IPS-11a (cell line): ENCODE measurements at regions not wholly inside any gene's neighbourhood (a gene's known extent, or its start where the extent isn't known, plus 50 kb on each side); places are given as distances from the start of the nearest gene placed in this dataset.

ENCODE experiments used
- H3K4me3 ChIP-seq: one replicate; pipeline ENCODE4 v1.5.1; 2013; ENCODE audit warnings: low read depth, low read length, control low read depth

DNA sequence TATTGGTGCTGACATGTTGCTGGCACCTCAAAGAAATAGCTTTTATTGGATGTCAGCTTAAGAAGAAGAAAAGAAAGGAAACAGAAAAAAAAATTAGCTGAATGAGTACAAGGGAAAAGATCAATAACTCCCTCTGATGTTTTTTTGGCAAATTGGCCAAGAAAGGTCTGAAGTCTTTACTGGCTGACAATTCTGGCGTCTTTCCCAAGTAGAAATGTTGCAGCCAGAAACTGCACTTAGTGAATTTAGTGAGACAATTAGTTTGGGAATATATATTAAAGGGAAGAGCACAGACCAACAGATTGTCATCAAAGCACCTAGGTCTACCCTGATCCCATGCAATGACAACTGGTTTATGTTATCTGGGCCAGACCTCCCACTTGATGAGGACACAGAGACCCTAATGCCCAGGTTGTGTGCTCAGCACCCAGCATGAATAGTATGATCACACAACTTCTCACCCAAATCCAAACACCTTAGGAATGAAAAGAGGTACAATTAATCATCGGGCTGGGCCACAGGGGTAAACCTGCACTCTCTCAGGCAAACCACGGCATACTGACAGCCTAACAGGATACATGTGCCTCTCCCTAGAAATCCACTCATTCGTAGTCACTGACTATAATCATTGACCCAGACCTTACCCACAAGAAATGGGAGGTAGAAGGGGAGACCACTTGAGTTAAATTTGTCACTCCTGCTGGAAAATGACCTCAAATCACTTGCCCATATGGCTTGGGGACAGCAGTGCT, 612.3 kb upstream of the ARID1B start:
- H3K4me3 ChIP-seq = no peak overlapping the region

DNA sequence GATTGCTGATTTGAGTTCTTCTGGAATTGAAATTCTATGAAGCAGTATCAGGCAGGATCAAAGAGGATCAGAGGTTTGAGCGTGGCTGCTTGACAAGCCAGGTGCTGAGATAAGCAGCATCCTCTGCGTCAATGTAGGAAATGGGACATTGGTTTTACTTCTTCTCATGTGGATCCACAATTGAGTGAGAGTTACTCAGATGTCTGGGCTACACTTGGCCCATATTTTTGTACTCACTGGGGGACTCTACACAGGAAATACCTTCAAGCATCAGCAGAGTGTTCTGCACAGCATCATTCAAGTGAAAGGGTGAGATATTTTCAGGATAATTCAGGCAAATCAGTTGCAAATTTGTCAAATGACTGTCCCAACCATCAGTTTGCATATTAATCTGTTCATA, 613.9 kb upstream of the ARID1B start:
- no peak overlapping the region for H3K4me3 ChIP-seq

DNA sequence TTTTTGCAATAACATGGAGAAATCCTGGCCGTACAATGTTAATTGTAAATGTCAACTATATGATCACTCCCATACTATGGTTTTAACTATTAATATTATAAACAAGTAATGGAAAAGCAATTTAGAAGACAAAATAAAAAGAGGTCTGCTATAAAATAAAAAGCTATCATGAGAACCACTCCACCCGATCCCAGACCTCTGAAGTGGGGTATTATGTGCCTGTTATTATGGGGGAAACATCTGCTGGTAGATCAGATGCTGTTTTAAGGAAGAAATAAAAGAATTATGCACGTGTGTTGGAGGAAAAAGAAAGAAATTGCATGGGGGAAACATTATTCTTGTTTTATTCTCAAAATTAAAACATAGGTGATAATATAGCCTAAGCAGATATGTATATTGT, 615.7 kb upstream of the ARID1B start:
- no peak overlapping the region for H3K4me3 ChIP-seq

DNA sequence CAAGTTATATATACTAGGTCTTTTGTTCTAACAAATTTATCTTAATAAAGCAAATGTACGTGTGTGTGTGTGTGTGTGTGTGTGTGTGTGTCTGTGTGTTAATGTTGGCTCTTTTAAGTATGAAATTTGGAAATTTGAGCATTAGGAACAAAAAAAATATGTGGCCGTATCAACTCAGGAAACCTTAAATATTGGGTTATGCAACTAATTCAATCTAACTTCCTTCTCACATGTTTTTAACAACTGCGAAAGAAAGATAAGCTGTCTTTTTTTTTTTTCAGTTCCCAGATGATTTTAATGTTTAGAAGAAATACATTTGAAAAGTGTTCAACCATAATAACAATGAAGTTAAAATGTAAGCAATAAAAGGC, 616.4 kb upstream of the ARID1B start:
- no peak overlapping the region for H3K4me3 ChIP-seq

DNA sequence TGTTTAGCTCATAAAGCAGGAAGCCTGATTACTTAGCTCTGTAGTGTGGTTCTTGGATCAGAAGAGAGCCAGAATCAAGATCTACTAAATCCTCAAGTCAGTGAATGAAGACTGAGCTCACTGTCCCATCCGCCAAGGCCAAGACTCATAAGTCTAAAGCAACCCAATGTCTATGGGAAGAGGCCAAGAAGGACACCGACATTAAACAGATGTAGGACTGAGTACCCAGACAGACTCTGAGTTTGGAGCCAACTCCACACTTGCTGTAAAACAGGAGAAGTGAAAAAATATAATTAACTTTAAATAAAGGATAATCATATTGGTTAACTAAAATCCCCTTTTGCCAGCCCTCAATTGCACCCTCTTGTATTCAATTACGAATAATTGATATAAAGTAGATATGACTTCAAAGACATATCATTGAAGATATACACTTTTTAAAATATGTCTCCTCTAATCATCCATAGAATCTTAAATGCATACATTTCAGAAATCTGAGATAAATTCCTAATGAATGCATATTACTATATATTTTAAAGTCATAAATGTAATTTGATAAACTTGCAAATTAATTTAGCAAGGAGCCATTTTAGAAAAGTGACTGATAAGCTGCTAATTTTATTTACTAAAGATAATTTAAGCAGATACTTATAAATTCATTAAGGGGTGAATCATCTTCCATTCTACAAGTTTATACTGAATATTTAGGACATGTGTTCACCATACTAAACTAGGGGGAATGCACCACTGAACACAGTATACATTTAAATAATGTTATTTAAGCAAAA, 617.0 kb upstream of the ARID1B start:
- no peak overlapping the region for H3K4me3 ChIP-seq

DNA sequence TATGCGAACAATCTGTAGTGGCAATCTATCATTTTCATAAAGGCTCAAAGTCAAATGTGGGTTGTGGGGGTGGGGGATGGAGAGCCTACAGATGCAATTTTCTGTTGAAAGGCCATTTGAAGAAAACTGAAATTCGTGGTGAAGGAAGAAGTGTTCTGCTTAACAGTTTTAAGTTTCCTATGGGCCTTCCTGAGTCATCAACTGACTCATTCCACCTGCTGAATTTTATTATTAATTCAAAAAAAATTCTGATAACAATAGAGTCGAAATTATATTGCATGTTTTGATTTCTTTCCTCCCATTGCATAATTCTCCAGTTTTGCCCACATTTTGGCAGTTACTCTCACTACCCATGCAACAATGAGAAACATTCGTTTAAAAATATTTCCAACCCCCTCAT, 622.3 kb upstream of the ARID1B start:
- no peak overlapping the region for H3K4me3 ChIP-seq

DNA sequence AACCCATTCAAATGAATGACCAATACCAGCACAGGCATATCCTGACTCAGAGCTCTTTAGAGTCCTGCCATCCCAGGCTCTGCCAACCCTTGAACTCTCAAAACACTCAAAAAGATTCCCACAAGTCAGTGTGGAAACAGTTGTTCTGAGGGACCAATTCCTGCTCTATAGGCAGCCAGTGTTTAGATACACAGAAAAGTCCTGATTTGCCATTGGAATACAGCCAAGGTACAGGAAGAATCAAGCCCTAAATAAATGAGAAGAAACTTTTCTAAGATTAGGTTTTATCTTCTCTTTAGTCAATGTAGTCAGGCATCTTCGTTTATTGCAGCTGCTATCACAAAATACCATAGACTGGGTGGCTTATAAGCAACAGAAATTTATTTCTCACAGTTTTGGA, 626.8 kb upstream of the ARID1B start:
- no peak overlapping the region for H3K4me3 ChIP-seq

DNA sequence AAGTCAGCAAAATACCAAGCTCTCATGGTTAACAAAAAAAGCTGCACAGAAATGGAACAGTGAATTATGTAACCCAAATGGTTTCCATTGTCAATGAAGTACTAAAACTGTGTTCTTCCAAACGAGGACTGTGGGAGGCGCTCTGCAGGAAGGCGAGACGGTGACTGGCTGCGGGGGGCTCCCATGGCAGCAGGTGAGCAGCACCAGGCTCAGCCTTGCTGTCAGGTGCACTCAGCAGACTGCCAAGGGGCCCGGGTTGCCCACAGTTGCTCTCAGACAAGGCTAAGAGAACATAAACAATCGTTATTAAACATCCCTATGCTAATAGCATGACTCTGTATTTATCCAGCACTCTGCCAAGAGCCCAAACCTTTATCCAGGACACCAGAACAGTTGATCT, 630.3 kb upstream of the ARID1B start:
- H3K4me3 ChIP-seq = no peak overlapping the region

DNA sequence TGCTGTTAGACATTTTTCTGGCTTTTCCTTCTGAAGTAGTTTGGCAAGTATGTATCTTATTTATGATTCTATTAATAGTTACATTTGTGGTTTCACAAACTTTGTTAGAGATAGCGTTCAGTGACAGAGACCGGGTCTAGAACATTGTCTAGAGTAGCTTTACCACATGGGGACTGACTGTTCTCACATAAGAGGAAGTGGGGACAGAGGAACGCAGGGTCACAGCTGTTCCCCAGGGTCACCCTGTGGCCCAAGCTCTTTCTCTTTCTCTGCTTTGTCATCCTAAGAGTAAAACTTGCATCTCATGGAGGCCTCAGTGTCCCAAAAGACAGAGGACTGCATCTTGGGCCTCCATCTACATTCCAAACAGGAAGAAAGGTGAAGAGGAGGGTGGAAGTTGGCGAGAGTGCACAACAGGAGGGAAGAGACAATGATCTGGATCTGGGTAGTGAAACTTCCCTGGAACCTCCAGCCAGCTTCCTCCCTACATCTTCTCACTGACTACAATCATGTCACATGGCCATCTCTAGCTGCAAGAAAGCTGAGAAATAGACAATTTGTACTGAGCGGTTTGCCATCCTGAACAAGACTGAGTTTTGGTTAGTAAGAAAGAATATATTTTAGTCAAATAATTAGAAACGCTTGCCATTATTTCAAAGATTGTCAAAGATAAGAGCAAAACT, 645.8 kb upstream of the ARID1B start:
- no peak overlapping the region for H3K4me3 ChIP-seq

DNA sequence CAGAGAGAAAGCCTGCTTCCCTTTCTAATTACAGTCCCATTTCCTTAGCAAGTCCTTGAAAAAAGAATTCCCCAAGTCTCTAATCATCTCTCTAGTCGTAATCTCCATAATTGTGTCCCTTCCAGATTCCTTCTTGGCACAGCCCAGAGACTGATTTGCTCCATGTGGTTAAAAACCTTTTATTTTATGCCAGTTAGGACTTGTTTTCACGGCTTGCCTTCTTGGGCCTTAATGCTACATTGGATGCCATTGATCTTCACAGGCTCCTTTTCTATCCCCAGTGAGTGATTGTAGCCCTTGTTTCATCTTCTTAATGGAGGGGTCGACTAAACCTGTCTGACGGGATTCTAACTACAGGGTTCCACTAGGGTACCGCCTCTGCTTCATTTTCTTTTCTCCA, 650.6 kb upstream of the ARID1B start:
- no peak overlapping the region for H3K4me3 ChIP-seq

DNA sequence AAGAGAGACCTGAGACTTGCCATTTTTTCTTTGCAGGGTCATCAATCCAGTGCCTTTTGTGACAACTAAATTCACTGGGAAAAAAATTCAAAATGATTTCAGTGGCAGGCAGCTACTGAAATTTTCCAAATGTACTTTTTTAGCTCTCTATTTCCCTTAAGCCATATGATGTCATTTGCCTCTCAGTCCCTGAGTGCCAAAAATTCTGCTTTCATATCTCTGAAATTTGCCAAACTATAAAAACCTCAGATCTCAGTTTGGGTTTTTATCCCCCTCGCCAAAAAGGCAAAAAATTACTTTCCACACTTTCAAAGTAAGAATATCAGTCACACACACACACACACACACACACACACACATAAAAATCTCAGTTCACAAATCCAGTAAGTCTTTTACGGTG, 651.3 kb upstream of the ARID1B start:
- no peak overlapping the region for H3K4me3 ChIP-seq

DNA sequence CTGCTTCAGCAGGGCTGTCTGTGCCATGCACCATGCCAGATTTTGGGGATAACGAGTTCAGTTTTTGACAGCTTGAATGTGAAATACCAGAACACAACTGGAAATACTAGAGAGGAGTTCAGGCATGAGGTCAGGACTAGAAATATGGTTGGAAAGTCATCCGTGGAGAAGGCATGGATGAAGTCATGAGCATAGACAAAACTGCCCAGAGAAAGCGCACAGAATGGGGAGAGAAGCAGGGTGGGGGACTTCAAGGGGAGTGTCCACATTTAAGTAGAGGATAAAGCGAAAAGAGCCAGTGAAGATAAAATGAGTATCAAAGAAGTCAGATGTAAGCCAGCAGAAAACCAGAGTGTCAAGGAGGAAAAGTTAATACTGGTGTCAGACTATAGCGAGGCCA, 653.4 kb upstream of the ARID1B start:
- no peak overlapping the region for H3K4me3 ChIP-seq

DNA sequence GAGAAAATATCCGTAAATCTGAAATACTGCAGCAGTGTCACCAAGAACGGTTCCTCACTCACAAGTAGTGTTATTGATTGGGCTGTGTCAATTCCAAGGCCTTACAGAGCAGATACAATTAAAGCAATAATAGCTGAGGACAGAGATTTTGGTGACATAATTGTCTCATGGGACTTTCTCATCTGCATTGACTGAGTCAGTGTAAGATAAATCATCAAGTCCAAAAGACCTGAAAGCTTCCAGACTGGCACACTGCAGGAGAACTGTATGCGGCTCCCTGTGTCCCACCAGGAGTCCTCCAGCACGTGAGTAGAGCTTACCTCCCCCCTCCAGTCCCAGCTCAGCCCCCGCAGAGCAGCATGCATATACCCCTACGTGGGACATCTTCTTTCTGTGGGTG, 655.2 kb upstream of the ARID1B start:
- no peak overlapping the region for H3K4me3 ChIP-seq

DNA sequence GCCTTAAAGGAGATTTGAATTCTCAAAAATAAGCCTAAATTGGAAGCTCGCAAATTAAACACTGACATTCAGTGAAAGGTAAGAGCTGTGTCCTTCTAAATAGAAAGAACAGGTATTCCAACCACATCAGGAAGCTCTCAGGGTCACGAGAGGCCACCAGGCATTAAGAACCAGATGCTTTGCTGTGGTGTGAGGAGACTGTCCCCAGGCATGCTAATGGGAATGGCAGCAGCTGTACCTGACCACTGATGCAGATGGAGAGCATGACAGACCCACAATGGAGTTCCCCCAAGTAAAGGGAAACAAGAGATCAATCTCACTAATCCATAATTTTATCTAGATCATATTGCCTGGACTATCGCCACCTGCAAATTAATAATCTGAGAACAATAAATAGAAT, 658.9 kb upstream of the NOX3 start:
- H3K4me3 ChIP-seq = no peak overlapping the region

DNA sequence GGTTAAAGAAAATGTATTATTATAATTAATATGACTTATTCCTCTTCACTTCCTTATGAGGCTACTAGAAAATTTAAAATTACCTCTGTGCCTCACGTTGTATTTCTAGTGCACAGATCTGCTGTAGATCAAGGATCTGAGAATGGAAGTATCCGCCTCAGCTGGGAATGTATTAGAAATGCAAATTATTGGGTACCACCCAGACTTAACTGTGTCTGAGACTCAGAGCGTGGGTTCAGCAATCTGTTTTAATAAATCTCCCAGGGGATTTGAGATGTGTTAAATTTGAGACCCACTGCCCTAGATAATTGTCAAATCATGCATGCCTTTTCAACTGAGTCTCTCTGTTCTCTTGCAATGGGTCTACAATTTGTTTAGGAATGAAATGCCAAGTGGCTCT, 658.0 kb upstream of the NOX3 start:
- H3K4me3 ChIP-seq = no peak overlapping the region

DNA sequence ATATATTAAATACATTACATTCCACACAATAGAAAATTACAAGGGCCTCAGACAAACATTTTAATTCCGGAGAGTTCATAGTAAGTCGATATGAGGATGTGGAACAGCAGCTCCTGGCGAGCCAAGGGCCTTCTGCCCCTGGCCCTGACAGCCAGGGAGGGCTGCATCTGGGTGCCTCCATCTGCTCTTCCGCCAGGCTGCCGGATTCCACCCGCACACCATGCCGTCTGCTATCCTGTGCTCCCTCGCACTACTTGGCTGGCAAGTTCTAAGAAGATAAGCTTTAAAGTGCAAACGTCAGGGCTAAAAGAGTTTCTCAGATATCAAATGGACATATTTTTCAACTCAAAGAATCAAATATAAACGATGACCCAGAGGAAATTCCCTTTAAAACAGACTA, 656.3 kb upstream of the NOX3 start:
- H3K4me3 ChIP-seq = no peak overlapping the region

DNA sequence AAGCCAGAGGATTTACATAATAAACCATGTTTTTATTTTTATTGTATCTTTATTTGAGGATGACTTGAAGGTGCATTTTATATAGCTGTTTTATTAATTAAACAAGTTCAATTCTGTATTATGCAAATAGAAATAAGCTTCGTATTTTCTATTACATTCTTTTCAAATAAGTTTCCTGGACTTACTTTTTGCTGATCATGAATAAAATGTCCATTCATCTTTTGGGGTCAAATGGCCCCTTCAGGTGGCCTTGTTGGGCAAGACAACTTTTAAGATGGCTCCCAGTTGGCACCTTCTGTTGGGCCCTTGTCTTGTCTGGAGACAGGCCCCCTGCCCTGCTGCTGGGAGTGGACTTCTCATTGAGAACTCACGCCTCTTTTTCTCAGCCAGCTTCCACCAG, 654.6 kb upstream of the NOX3 start:
- no peak overlapping the region for H3K4me3 ChIP-seq

DNA sequence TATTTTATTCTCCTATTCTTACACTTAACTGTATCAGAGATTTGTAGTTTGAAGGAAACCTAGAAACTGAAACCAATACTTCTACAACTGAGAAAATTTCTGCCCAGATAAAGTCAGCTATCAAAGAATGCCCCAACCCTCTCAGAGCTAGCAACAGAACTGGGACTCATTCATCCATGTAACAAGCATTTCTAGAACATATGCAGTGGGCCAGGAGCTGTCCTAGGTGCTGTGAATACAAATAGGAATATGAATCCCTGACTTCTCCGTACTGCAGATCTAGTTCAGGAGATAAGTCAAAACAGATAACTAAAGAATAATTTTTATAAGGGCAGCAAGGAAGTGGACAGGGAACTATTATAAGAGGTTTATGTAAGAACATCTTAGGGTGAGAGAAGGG, 654.1 kb upstream of the NOX3 start:
- no peak overlapping the region for H3K4me3 ChIP-seq

DNA sequence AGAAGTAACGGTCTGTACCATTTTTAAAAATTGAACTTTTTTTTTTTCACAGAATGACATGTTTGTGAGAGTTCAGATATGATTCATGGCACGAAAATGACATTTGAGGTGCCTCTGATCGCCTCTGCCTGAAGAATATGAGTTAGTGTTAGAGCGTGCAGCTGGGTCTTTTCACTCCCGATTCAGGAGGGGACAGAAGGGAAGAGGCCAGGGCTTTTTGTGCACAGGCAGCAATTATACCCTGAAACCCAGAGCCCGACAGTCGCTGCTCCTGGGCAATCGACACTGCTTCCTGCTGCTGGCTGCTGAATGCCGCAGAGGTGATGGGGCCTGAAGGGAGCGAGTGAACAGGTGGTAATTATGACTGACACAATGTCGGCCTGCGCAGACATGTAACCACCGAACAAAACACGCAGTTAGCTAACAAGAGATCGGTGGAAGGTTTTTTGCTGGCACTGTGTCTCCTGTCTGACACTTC, 652.0 kb upstream of the NOX3 start:
- H3K4me3 ChIP-seq = no peak overlapping the region

DNA sequence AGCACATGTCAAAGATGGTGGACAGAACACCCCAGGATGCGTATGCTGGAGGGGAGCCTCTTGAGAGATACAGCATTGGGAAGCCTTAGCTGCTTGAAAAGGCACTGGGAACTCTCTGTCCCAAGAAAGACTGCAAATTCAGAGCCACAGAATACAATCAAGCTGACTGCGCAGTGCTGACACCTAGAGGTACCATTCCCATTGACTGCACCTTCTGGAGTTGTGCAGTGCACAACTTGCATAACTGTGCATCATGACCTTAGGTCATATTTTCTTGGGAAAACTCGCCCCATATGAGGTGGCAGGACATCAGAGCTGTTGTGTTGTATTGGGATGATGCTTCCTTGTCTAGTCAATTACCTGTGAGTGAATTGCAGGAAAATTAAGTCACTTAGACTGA, 646.5 kb upstream of the NOX3 start:
- no peak overlapping the region for H3K4me3 ChIP-seq

DNA sequence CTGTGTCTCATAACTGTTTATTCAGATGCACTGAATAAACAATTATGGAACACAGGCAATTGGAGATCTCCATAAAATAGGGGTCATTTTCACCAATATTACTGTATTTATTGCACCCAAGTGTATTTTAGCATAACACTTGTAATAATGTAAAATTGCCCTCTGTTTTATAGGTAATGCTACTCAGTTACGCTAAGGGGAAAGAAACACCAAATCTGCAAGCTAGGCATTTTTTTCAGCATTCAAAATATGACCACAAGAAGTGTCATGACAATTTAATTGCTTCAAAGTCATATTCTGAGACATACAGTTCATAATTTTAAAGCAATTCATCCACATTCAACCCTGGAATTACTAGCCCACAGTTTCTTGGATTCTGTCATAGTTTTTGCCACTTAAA, 643.2 kb upstream of the NOX3 start:
- H3K4me3 ChIP-seq = no peak overlapping the region

DNA sequence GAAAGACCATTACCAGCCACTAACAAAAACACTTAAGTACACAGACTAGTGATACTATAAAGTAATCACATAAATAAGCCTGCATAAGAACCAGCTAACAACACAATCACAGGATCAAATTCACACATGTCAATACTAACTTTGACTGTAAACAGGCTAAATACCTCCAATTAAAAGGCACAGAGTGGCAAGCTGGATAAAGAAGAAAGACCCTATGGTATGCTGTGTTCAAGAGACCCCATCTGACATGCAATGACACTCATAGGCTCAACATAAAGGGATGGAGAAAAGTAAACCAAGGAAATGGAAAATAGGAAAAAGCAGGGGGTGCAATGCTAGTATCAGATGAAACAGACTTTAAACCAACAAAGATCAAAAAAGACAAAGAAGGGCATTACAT, 631.8 kb upstream of the NOX3 start:
- H3K4me3 ChIP-seq = no peak overlapping the region
